GM19395 (cell line): ENCODE measurements at regions not wholly inside any gene's neighbourhood (a gene's known extent, or its start where the extent isn't known, plus 50 kb on each side); places are given as distances from the start of the nearest gene placed in this dataset.
"Not testable (repeated sequence)": the region's sequence is repeated elsewhere in the genome, so short reads cannot be mapped to it uniquely, and the experiment has no call there.

Source experiments
- ATAC-seq: cut with Tn5 transposase; IDR thresholded peaks from one replicate; pipeline ENCODE4 v1.9.1; 2021; ENCODE audit warnings: mild to moderate bottlenecking, moderate library complexity; ENCODE audit not compliant: unreplicated experiment

DNA sequence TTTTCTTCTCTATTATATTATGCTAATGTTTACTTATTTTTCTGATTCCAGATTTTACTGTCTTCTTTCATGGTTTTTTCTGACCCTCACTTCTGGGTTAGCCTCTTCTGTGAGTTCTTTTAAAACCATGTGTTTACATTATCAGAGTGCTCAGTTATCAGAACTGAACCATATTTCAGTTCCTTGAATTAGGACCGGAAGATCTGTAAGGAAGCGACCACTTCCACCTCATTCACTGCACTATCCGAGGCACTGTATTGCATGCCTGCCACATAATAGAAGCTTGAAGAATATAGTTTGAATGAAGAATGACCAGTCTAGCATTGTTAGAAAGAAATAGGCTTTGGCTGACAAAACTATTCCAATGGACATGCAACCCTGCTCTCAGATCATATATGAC, 281.0 kb upstream of the DEPDC1 start:
- ATAC-seq, result no peak

DNA sequence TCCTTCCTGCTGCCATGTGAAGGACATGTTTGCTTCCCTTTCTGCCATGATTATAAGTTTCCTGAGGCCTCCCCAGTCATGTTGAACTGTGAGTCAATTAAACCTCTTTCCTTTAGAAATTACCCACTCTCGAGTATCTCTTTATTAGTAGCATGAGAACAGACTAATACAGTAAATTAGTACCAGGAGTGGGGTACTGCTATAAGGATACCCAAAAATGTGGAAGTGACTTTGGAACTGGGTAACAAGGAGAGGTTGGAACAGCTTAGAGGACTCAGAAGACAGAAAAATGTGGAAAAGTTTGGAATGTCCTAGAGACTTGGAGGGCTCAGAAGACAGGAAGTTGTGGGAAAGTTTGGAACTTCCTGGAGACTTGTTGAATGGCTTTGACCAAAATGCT, 283.0 kb upstream of the DEPDC1 start:
- ATAC-seq, result not testable (repeated sequence)

DNA sequence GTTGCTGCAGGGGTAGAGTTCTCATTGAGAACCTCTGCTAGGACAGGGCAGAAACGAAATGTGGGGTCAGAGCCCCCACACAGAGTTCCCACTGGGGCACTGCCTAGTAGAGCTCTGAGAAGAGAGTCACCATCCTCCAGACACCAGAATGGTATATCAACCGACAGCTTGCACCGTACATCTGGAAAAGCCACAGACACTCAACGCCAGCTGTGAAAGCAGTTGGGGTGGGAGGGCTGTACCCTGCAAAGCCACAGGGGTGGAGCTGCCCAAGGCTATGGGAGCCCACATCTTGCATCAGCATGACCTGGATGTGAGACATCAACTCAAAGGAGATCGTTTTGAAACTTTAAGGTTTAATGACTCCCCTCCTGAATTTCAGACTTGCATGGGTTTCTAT, 284.0 kb upstream of the DEPDC1 start:
- ATAC-seq, result no peak

DNA sequence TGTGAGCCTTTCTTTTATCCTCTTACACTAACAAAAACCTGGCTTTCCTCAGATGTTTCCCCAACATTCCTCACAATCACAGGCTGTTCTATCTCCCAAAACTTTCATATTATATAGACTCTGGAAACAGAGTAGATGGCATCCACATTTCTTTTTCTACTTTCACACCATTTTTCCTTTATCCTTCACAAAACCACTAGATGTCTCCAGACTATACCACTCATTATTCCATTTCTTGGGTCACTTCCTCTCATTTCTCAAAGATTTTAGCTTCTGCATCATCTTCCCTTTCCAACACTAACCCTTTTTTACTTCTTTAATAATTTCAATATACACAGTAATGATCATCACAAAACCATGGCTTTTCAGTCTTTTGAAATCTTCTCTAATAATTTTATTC, 286.0 kb upstream of the DEPDC1 start:
- ATAC-seq, result no peak

DNA sequence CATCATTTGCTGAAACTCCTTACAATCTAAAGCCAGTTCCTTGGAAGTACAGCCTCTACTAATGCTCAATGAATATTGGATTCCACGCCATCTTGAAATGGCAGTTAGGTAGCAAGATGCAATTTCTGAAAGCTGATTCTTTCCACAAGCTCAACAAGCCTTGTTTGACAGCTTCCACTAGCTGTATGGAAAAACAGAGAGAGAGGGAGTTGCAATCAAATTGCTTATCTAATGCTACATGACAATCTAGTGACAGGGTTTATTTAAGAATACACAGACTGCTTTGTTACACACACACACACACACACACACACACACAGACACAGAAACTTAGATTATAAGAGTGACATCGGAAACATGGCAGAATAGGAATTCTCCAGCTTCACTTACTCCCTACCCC, 288.4 kb upstream of the DEPDC1 start:
- ATAC-seq, result no peak

DNA sequence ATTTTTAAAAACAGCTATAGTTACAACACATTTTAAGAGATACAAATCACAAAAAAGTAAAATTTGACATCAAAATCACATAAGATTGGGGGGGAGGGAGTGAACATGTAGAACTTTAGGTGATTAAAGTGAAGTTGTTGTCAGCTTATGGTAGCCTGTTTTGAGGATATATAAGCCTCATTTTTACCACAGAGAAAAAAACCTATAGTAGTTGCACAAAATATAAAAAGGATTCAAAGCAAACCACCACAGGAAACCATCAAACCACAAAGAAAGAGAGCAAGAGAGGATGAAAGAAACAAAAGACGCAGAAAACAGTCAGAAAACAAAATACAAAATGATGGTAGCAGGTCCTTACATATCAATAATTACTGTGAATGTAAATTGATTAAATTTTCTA, 291.9 kb upstream of the DEPDC1 start:
- no peak for ATAC-seq

DNA sequence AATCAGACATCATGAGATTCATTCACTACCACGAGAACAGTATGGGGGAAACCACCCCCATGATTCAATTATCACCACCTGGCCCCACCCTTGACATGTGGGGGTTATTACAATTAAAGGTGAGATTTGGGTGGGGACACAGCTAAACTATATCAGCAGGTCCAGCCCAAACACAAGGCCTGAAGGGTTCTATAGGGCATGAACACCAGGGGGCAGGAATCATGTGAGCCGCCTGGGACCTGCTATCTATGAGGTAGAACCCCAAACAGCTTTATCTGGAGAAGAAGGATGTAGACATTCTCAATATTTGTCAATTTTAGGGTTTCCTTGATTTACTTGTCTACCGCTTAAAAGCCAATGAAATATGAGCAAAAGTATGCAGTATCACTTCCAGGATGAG, 294.9 kb upstream of the DEPDC1 start:
- ATAC-seq, result no peak

DNA sequence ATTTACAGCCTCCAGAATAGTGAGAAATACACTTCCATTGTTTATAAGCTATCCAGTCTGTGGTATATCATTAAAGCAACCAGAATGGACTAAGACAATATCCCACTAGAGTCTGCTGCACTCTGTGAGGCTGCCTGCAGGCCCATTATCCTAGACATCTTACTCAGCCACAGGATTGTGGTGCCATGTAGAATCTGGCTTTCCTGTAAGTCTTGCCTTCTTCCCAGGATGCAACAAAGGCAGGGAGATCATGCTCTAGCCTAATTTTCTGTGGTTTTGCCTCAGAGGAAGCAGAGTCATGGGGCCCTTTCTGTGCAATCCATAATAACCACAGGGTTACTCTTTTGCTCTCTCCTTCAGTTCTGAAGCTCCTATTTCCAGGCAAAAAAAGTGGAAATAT, 299.1 kb upstream of the DEPDC1 start:
- no peak for ATAC-seq

DNA sequence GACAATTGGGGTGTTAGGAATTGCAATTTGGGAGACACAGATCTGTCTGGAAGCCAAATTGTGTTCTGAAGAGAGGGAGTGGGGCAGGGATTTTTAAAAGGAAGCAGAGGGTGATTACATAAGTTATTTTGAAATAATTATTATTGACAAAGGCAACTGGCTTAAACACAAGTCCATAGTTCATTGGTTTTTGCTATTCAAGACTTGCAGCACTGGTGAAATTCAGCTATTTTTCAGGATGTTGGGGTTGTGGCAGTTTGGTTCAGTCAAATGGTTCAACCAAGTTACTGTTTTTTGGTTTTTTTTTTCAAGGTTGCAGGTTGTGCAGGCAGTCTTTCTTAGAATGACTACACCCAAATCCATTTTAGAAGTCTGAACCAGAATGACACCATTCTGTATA, 300.0 kb upstream of the DEPDC1 start:
- no peak for ATAC-seq

DNA sequence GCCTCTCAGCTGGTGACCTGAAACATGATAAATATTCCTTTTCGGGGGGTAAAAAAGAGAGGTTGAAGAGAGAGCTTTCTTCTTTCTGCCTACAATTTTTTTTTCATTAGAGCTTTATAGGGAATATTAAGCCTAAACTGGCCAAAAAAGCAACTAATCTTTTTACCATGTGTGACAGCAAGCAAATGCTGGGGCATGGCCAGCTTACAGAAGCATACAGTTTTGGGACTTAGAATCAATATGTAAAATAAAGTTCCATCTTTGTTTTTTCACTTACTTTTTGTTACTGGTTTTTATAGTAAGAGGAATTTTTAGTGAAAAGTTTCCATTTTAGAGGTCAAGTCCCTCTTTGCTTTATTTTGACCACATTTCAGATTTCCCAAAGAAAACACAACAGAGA, 301.2 kb upstream of the DEPDC1 start:
- ATAC-seq, result no peak

DNA sequence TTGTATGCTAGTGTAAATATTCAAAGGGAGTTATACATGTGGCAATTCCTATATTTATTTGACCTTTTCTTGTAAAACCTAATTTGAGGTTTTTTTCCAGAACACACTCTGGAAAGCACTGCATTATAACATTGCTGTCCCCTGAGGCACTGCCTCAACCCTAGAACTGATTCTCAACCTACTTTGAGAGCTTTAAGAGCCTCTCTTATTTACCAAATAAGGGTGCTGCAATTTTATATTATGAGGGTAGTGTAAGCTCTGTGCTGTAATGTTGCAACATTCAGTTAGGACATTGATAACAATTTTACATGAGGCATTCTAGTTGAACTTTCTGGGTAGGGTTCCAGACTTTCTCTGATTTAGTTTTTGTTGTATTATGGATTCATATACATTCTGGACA, 302.2 kb upstream of the DEPDC1 start:
- ATAC-seq, result no peak

DNA sequence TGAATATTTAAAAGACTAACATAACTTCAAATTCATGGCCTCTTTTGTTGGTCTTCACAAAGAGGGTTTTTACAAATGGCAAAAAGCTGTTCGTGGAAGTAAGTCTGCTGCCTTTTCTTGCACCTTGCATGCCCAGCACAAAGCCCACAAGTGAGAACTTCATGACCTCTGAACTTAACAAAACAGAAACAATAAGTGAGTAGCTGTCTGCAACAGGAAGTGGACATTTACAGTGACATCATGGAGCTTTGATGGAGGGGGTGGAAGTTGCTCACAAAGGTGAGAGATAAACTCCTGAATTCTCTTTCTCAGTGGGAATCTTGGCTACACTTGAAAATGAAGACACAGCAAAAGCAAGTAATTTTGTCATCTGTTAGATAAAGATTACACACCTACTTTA, 303.3 kb upstream of the DEPDC1 start:
- no peak for ATAC-seq

DNA sequence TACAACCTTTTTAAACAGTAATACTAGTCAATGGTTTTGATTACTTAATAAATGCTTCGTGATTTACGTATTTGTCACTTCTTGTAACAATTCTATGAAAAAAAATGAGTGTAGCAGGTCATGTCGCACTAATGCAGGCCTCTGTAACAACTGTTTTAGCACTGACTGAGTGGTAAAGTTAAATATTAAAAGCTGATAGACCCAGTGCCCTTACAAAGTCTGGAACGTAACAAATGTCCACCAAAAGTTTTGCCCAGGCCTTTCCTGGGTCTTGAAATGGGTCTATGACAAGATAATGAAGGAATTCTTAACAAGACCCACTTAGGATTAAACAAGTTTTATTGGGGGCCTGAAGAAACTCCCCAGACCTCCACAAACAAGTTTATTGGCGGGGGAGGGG, 304.6 kb upstream of the DEPDC1 start:
- no peak for ATAC-seq

DNA sequence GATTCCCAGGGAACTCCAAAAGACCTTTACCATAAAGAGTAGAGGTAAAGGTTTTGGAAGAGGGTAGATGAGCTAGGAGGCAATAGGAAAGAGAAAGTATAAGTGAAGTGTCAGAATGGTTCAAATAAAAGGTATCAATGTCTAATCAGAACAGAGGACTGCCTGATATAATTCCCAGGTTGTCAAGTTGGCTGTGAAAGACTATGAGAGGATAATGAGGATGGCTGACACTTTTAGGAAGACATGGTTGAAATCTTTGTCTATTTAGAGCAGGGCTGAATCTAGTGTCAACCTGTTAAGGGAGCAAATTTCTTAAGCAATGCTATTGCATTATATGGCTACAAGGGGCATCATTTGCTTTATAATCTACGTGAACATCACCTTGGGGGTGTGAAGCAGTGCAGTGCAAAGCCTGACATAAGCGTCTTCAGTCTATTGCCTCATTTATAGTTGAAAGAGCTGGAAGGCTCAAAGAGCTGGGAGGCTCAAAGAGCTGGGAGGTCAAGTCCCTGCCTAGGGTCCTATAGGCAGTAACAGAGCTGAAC, 308.3 kb upstream of the DEPDC1 start:
- ATAC-seq, result no peak

DNA sequence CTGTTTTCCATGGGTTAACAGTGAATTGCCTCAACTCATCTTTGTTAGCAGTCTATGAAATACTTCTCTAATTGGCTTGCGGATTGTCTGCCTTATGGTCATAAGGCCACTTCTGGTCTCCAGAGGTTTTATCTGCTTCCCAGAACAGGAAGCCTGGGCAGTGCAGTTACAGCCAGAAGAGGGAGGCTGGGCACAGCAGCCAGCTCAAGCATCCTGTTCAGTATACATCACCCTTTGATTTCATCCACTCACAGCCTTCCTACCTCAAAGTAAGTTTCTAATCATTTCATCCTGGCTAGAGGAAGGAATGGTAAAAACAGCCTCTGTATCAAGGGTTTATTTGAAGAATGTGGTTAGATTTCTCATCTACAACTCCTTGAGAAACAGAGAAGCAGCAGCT, 311.5 kb upstream of the DEPDC1 start:
- no peak for ATAC-seq

DNA sequence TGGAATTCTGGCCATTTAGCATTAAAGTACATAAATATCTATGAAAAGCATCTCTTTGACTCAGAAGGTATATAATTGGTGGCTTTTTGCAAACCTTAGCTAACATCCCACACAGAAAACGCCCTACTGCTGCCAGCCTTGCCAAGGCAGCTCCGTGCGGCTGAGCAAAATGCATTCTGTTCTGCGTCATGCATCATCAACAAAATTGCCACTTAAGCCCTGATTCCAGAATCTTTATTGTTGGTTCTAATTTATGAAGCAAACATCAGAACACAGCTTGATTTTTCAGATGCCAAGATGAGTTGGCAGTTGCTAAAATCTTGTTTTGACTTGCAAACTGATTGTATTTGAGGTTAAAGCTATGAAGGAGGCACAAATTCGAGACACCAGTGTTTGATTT, 314.9 kb upstream of the DEPDC1 start:
- ATAC-seq, result no peak

DNA sequence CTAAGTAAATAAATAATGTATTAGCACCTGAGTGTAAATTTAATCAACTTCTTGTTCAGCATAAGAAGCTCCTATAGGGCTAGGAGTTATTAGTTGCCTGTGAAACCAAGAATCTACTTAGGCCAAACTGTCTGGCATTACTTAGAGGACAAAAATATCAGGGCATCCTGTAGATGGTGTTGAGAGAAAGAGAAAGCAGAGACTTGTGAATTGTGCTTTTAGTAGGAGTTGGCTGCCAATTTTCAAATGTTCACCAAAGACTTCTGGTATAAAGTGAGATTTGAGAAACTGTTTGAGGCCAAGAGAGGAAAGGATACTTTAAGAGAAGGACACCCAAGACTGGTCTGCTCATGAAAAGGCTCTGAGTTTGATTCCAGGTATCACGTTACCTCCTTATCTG, 315.5 kb upstream of the DEPDC1 start:
- no peak for ATAC-seq

DNA sequence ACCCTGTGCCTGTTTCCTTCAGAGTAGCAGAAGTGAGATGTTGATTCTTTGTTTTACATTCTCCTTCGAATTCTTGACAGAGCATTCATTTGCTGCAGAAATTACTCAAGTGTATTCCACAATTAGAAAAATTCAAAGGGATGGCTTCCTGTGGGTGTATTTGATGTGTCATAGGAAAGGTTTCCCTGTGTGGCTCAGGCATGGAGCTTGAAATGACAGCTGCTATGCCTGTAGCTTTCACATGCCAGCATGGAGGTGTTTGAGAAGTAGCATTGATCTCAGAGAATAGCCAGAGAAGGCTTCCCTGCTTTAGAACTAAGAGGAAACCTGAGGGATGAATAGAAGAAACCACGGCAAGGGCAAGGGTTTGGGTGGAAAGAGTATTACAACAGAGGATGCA, 317.2 kb upstream of the DEPDC1 start:
- no peak for ATAC-seq

DNA sequence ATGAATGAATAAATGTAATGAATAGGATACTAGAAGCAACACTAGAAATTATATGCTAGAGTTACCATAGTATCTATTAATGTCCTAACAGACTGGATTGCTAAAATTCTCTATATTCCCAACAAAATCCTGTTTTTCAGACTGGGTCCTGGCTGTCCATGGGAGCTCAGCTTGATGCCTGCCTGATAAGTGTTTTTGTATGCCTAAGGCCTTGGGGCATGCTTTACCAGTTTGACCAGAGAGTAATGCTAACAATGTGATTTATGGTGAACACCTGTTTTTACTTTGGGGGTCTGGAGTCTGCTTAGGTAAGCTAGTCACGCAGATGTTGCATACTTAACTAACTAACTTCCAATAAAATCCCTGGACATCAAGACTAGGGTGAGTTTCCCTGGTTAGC, 318.8 kb upstream of the DEPDC1 start:
- no peak for ATAC-seq

DNA sequence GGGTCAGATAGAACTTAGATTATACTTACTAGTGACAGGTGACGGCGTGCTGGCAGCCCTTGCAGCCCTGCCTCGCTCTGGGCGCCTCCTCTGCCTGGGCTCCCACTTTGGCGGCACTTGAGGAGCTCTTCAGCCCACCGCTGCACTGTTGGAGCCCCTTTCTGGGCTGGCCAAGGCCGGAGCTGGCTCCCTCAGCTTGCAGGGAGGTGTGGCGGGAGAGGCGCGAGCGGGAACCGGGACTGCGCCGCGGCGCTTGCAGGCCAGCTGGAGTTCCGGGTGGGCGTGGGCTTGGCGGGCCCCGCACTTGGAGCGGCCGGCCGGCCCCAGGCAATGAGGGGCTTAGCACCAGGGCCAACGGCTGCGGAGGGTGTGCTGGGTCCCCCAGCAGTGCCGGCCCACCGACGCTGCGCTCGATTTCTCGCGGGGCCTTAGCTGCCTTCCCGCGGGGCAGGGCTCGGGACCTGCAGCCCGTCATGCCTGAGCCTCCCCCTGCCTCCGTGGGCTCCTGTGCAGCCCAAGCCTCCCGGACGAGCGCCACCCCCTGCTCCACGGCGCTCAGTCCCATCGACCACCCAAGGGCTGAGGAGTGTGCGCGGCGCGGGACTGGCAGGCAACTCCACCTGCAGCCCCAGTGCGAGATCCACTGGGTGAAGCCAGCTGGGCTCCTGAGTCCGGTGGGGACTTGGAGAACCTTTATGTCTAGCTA, 320.8 kb upstream of the DEPDC1 start:
- not testable (repeated sequence) for ATAC-seq

DNA sequence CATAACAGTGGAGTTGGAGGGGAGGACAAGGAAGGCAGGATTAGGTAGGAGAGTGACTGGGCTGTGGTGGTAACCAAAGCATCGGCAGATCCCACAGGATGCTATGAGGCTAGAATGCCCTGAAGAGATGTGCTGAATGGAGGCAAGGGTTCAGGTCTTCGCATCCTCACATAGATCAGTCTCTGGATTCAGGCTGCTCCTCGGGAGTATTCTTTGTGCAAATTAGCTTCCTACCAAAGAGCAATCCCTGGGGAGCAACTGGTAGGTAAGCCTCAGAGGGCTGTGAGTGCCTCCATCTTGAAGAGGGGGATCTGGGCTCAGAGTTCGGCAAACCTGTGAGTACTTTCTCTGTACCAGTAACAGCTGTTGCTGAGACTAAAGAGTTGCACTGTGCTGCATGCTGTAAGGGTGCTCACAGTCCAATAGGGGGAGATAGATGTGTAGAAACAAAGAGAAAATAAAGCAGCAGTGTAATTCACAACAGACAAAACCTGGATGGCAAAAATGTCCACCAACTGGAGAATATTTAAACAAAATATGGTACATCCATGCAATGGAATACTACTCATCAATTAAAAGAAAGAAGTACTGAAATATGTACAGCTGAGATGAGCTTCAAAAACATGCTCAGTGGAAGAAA, 322.4 kb upstream of the DEPDC1 start:
- ATAC-seq, result no peak

DNA sequence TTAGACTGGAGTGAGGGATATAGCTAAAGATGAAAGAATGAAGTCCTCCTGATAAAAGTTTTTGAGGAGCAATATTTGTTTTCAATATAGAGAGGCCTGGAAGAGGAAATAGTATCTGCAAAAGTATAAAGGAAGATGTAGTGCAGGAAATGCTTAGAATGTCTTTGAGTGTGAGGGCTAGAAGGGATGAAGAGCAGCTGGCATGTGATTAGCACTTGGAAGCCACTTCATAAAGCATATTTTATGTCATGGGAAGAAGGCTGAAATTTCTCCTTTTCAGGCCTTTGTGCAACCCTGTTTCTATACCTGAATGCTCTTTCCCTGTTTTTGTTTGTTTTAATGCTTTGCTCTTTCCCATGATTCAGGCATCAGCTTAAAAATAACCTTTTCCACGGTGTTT, 323.3 kb upstream of the DEPDC1 start:
- no peak for ATAC-seq

DNA sequence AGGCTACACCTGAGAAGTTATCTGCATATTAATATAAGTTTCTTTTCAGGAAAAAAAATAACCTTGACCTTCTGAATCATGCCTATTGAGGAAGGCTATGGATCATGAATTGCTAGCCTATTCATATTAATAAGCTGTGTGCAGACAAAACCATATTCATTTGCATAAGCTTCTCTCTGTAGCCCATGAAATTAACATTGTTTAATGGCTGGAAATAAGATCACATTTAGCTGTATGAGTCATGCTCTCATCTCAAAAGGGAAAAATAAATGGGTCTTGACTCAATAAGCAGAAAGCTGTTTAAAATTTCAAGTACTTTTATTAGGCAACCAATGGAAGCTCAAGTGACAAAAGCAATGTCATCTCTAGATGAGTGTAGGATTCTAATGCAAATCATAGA, 330.0 kb upstream of the DEPDC1 start:
- no peak for ATAC-seq
